Body of pancreas (tissue), 4 donors: ENCODE measurements at regions not wholly inside any gene's neighbourhood (a gene's known extent, or its start where the extent isn't known, plus 50 kb on each side); places are given as distances from the start of the nearest gene placed in this dataset.
"Not testable (repeated sequence)": the region's sequence is repeated elsewhere in the genome, so short reads cannot be mapped to it uniquely, and the experiment has no call there.

Experiments used
- CTCF ChIP-seq, 7 experiments: fragments of 450-650 bp in 4 of 7; fragments of 200-600 bp in 3 of 7; sonication (generic) in 3 of 7; IDR thresholded peaks; one replicate each; pipeline ENCODE4 v1.5.1; 2016 to 2019; ENCODE audit warnings: antibody characterized with exemption in 7 of 7
- POLR2A ChIP-seq, 3 donors: fragments of 450-650 bp; IDR thresholded peaks; one replicate each; pipeline ENCODE4 v1.6.1; 2016; ENCODE audit warnings: antibody characterized with exemption in 3 of 3, mild to moderate bottlenecking in 2 of 3

GRCh38 chrX:24139-24538 lies 257.0 kb upstream of the PLCXD1 start:
- TF ChIP-seq CTCF, POLR2A (IDR thresholded peaks at IDR 0.05): not testable (repeated sequence)
